Smooth muscle cell (in vitro differentiated cells): ENCODE measurements at regions not wholly inside any gene's neighbourhood (a gene's known extent, or its start where the extent isn't known, plus 50 kb on each side); places are given as distances from the start of the nearest gene placed in this dataset.

ENCODE experiments used
- DNase-seq: peaks from one replicate; lab custom pipeline; 2025; ENCODE audit not compliant: unreplicated experiment; lab: John Stamatoyannopoulos, UW
- H2AFZ ChIP-seq: fragments of 200-600 bp; sonication (generic); 2 replicates; pipeline ENCODE4 v1.6.0; 2016; ENCODE audit warnings: antibody characterized with exemption, low read depth, mild to moderate bottlenecking
- H3F3A ChIP-seq: fragments of 200-600 bp; sonication (generic); 2 replicates; pipeline ENCODE4 v1.6.0; 2017; ENCODE audit warnings: antibody characterized with exemption, low read depth
- H3K27ac ChIP-seq: fragments of 200-600 bp; sonication (generic); 2 replicates; pipeline ENCODE4 v1.5.1; 2016; ENCODE audit warnings: low read depth, mild to moderate bottlenecking
- H3K27me3 ChIP-seq: fragments of 200-600 bp; sonication (generic); 2 replicates; pipeline ENCODE4 v1.6.1; 2016; ENCODE audit warnings: low read depth, mild to moderate bottlenecking
- H3K36me3 ChIP-seq: fragments of 200-600 bp; sonication (generic); 2 replicates; pipeline ENCODE4 v1.5.1; 2016; ENCODE audit warnings: low read depth
- H3K4me1 ChIP-seq: fragments of 200-600 bp; sonication (generic); 2 replicates; pipeline ENCODE4 v1.5.1; 2016; ENCODE audit warnings: low read depth
- H3K4me2 ChIP-seq: fragments of 200-600 bp; sonication (generic); 2 replicates; pipeline ENCODE4 v1.6.0; 2016; ENCODE audit warnings: mild to moderate bottlenecking
- H3K4me3 ChIP-seq: fragments of 200-600 bp; sonication (generic); 2 replicates; pipeline ENCODE4 v1.5.1; 2016; ENCODE audit warnings: mild to moderate bottlenecking
- H3K79me2 ChIP-seq: fragments of 200-600 bp; sonication (generic); 2 replicates; pipeline ENCODE4 v1.6.0; 2016; ENCODE audit warnings: low read depth, mild to moderate bottlenecking
- H3K9ac ChIP-seq: fragments of 200-600 bp; sonication (generic); 2 replicates; pipeline ENCODE4 v1.6.0; 2016; ENCODE audit warnings: low read depth
- H3K9me3 ChIP-seq: fragments of 200-600 bp; sonication (generic); replicated peaks from 2 replicates; pipeline ENCODE4 v1.5.1; 2016; ENCODE audit warnings: low read depth
- H4K20me1 ChIP-seq: fragments of 200-600 bp; sonication (generic); 2 replicates; pipeline ENCODE4 v1.6.0; 2016; ENCODE audit warnings: low read depth
- WGBS: methylation state at CpG from one replicate; pipeline ENCODE4 v1.1.7; 2016; ENCODE audit warnings: low lambda C conversion rate; 5-methylcytosine and 5-hydroxymethylcytosine counted together
- TF ChIP-seq, protein P1 (sequence below): fragments of 200-600 bp; sonication (generic); IDR thresholded peaks from 2 replicates; pipeline ENCODE4 v1.5.1; 2017; ENCODE audit warnings: borderline replicate concordance, mild to moderate bottlenecking, antibody characterized with exemption; ENCODE audit not compliant: insufficient read depth, poor library complexity, severe bottlenecking

DNA sequence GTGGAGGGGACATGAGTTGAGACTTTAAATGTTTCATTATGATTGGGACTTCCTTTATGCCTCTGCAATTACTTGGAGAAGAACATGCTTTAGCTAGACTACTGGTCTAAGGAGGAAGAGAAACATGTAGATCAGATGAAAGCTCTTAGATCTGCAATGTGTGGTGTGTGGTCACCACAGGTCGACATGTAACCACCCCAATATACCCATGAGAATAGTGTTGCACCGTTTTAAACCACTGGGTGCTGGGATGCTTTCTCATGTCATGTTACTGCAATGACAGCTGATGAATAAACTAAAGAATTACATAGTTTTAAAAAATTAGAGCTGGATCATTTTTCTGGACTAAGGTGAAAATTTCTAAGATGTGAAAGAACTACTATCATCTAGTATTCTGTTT lies 1039.7 kb downstream of the RAPGEF2 start:
- TF ChIP-seq, protein P1, sequence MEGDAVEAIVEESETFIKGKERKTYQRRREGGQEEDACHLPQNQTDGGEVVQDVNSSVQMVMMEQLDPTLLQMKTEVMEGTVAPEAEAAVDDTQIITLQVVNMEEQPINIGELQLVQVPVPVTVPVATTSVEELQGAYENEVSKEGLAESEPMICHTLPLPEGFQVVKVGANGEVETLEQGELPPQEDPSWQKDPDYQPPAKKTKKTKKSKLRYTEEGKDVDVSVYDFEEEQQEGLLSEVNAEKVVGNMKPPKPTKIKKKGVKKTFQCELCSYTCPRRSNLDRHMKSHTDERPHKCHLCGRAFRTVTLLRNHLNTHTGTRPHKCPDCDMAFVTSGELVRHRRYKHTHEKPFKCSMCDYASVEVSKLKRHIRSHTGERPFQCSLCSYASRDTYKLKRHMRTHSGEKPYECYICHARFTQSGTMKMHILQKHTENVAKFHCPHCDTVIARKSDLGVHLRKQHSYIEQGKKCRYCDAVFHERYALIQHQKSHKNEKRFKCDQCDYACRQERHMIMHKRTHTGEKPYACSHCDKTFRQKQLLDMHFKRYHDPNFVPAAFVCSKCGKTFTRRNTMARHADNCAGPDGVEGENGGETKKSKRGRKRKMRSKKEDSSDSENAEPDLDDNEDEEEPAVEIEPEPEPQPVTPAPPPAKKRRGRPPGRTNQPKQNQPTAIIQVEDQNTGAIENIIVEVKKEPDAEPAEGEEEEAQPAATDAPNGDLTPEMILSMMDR: no peak
- Histone ChIP-seq H3K4me1 (no peaks in the 10 kb centered on the region), H3K27me3 (no peaks in the 10 kb centered on the region), H3K9me3 (no peaks in the 10 kb centered on the region), H3K27ac (no peak overlapping the region), H3K79me2 (no peaks in the 10 kb centered on the region), H2AFZ (no peak overlapping the region), H3K36me3 (no peaks in the 10 kb centered on the region), H3K9ac (no peak overlapping the region), H4K20me1 (no peaks in the 10 kb centered on the region), H3K4me3 (no peak overlapping the region), H3F3A (no peaks in the 10 kb centered on the region), H3K4me2 (no peak overlapping the region)
- 86% methylated on average over 2 of the region's 2 CpGs for WGBS
- no peak for DNase-seq

DNA sequence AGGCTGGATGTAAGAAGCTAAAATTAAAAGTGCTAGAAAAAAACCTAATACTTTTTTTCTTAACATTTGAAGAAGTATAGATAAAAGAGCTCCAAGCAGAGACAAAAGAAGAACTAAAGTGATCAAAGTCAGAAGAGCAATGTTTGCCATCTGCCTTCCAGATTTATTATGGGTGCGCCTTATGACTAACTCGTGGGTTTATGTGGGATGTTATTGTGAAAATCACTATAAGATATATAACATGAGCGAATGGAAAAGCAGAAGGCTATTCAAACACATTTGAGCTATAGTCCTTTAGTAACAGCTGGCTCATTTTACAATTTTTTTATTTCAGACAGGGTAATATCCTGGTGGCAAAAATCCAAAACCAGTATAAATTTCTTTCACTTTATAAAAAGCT lies 1040.7 kb downstream of the RAPGEF2 start:
- no peaks in the 10 kb centered on the region for H4K20me1 ChIP-seq
- no peaks in the 10 kb centered on the region for H3K36me3 ChIP-seq
- TF ChIP-seq, protein P1: no peak
- no peaks in the 10 kb centered on the region for H3K79me2 ChIP-seq
- DNase-seq: no peak
- H3K4me3 ChIP-seq: no peak overlapping the region
- no peaks in the 10 kb centered on the region for H3K27me3 ChIP-seq
- no peaks in the 10 kb centered on the region for H3F3A ChIP-seq
- no peaks in the 10 kb centered on the region for H3K9me3 ChIP-seq
- 81% methylated on average over 3 of the region's 3 CpGs for WGBS
- H2AFZ ChIP-seq: no peak overlapping the region
- H3K4me1 ChIP-seq: no peaks in the 10 kb centered on the region
- no peak overlapping the region for H3K27ac ChIP-seq
- H3K9ac ChIP-seq: no peak overlapping the region
- no peak overlapping the region for H3K4me2 ChIP-seq

DNA sequence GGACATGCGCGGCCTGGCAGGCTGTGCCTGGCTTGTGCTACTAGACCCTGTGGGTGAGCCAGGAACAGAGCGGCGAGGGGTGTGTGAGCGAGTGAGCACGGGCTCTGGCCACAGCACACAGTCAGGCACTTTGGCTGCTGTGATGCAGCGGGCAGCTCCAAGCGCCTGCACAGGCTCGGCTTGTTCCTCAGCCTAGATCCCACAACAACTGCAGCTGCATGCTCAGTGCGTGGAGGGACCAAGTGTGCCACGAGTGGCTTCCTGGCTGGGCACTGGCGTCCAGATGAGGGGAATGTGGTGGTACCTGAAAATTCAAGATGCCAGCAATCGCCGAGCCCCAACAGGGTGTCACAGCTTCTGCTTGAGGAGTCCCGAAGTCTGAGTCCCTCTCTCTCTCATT lies 1056.6 kb downstream of the RAPGEF2 start:
- no peak for DNase-seq
- Histone ChIP-seq H3K9ac (no peak overlapping the region), H3K36me3 (no peaks in the 10 kb centered on the region), H2AFZ (no peak overlapping the region), H3K79me2 (no peaks in the 10 kb centered on the region), H3K4me1 (no peaks in the 10 kb centered on the region), H3K4me3 (no peak overlapping the region), H3K4me2 (no peak overlapping the region), H3K27me3 (no peaks in the 10 kb centered on the region), H3K9me3 (no peaks in the 10 kb centered on the region), H4K20me1 (no peaks in the 10 kb centered on the region), H3K27ac (no peak overlapping the region), H3F3A (no peaks in the 10 kb centered on the region)
- WGBS: 95% methylated on average over 15 of the region's 15 CpGs
- TF ChIP-seq, protein P1: no peak

DNA sequence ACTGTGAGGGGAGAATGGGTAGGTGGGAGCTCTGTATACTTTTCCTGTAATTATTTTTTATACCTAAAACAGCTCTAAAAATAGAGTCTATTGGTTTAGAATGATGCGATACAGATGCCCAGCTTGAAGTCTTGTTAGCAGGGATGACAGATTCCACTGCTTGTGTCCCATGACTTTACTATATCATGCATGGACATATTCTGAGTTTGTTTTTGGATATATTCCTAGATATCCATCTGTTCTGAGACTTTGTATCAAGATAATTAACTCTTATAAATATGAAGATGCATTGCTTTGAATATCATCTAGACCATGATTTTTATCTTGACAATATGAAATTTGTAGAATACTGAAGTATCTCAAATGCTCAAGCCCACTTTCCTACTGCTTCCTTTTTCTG lies 1058.1 kb downstream of the RAPGEF2 start:
- Histone ChIP-seq H3K4me3 (no peak overlapping the region), H3K36me3 (no peaks in the 10 kb centered on the region), H2AFZ (no peak overlapping the region), H3K9me3 (no peaks in the 10 kb centered on the region), H3K4me1 (no peaks in the 10 kb centered on the region), H3K27ac (no peak overlapping the region), H3K4me2 (no peak overlapping the region), H3K27me3 (no peaks in the 10 kb centered on the region), H3K9ac (no peak overlapping the region), H4K20me1 (no peaks in the 10 kb centered on the region), H3K79me2 (no peaks in the 10 kb centered on the region), H3F3A (no peaks in the 10 kb centered on the region)
- TF ChIP-seq, protein P1: no peak
- DNase-seq: no peak
- 97% methylated on average over 1 of the region's 1 CpG for WGBS
